BJ (cell line): ENCODE measurements at regions not wholly inside any gene's neighbourhood (a gene's known extent, or its start where the extent isn't known, plus 50 kb on each side); places are given as distances from the start of the nearest gene placed in this dataset.

ENCODE experiments used
- CTCF ChIA-PET: fragments of 350-600 bp; formaldehyde crosslinking; extraction: SDS; loops from one replicate; lab custom pipeline; 2021; ENCODE audit warnings: antibody characterized with exemption, inconsistent platforms; lab: Yijun Ruan, JAX
- POLR2A ChIA-PET: fragments of 300-600 bp; sonication (Branson Sonifier 250); formaldehyde crosslinking; extraction: SDS; loops from one replicate; lab custom pipeline; 2021; ENCODE audit warnings: antibody characterized with exemption; lab: Charles Lee
- DNase-seq: peaks from one replicate; pipeline ENCODE4 v3.0.0-alpha.2; 2011; ENCODE audit warnings: low read depth
- H3K27me3 ChIP-seq: 2 replicates; pipeline ENCODE4 v1.6.0; 2011; ENCODE audit warnings: low read length; ENCODE audit not compliant: control insufficient read depth, insufficient read depth
- H3K36me3 ChIP-seq: 2 replicates; pipeline ENCODE4 v1.5.1; 2011; ENCODE audit warnings: low read length; ENCODE audit not compliant: control insufficient read depth, insufficient read depth
- H3K4me3 ChIP-seq: 2 replicates; pipeline ENCODE4 v1.5.1; 2011; ENCODE audit warnings: low read depth, mild to moderate bottlenecking, control low read depth, low read length
- CTCF ChIP-seq: IDR thresholded peaks from 2 replicates; pipeline ENCODE4 v1.5.1; 2011; ENCODE audit warnings: low read depth, mild to moderate bottlenecking, control low read depth, inconsistent platforms, low read length, moderate library complexity; ENCODE audit not compliant: insufficient read depth

- Histone ChIP-seq H3K36me3 (no peaks in the 10 kb centered on the region), H3K27me3 (peaks cover 8% of the 10 kb centered on the region), H3K4me3 (no peak overlapping the region)
- DNase-seq = no peak
- TF ChIP-seq CTCF = no peak
- ChIA-PET CTCF (interaction anchor here (1.1 kb wide), 1 partner anchor 235 kb away, joined by 3 read pairs; no protein-coding TSS in a partner anchor), POLR2A (no interaction called here)
Measured at GRCh38 chr12:114215746-114216145, 190.2 kb downstream of the TBX5 start.

- Histone ChIP-seq H3K36me3 (no peaks in the 10 kb centered on the region), H3K4me3 (no peak overlapping the region), H3K27me3 (peaks cover 10% of the 10 kb centered on the region)
- POLR2A ChIA-PET = no interaction called here
- CTCF ChIA-PET = no interaction called here
- no peak for TF ChIP-seq CTCF
- no peak for DNase-seq
Measured at GRCh38 chr12:114213055-114213581, 192.8 kb downstream of the TBX5 start.

GRCh38 chr12:114209861-114210260 lies 196.1 kb downstream of the TBX5 start:
- TF ChIP-seq CTCF = no peak
- ChIA-PET CTCF (no interaction called here), POLR2A (no interaction called here)
- no peak overlapping the region for H3K4me3 ChIP-seq
- DNase-seq = no peak
- H3K36me3 ChIP-seq = no peaks in the 10 kb centered on the region
- peaks cover 5% of the 10 kb centered on the region for H3K27me3 ChIP-seq

GRCh38 chr12:114206525-114206924 lies 199.4 kb downstream of the TBX5 start:
- DNase-seq = no peak
- no peaks in the 10 kb centered on the region for H3K36me3 ChIP-seq
- no peak overlapping the region for H3K4me3 ChIP-seq
- ChIA-PET POLR2A (no interaction called here), CTCF (no interaction called here)
- no peak for TF ChIP-seq CTCF
- H3K27me3 ChIP-seq = peaks cover 5% of the 10 kb centered on the region

- H3K27me3 ChIP-seq = peaks cover 3% of the 10 kb centered on the region
- TF ChIP-seq CTCF = no peak
- H3K36me3 ChIP-seq = no peaks in the 10 kb centered on the region
- no peak for DNase-seq
- H3K4me3 ChIP-seq = no peak overlapping the region
- POLR2A ChIA-PET = no interaction called here
- CTCF ChIA-PET = no interaction called here
Measured at GRCh38 chr12:114201794-114202193, 204.2 kb downstream of the TBX5 start.
